ENCODE measurements at regions not wholly inside any gene's neighbourhood (a gene's known extent, or its start where the extent isn't known, plus 50 kb on each side); places are given as distances from the start of the nearest gene placed in this dataset.

- Histone ChIP-seq H3K36me3 (ENCODE audit: control insufficient read depth, insufficient read depth, low read length) (no peaks in the 10 kb centered on the region), H3K27me3 (ENCODE audit: control insufficient read depth, insufficient read depth, low read length) (no peaks in the 10 kb centered on the region), H3K4me3 (ENCODE audit: low read depth, low read length) (no peak overlapping the region)
- DNase-seq (ENCODE audit: low read depth): no peak
- TF ChIP-seq CTCF (IDR thresholded peaks at IDR 0.05; ENCODE audit: insufficient read depth, low read length, poor library complexity, severe bottlenecking): no peak
These were observed 91.7 kb upstream of the MBOAT2 start for GRCh38 chr2:9095226-9095625.

- DNase-seq (ENCODE audit: low read depth): no peak
- Histone ChIP-seq H3K27me3 (ENCODE audit: control insufficient read depth, insufficient read depth, low read length) (no peaks in the 10 kb centered on the region), H3K36me3 (ENCODE audit: control insufficient read depth, insufficient read depth, low read length) (no peaks in the 10 kb centered on the region), H3K4me3 (ENCODE audit: low read depth, low read length) (no peak overlapping the region)
- TF ChIP-seq CTCF (IDR thresholded peaks at IDR 0.05; ENCODE audit: insufficient read depth, low read length, poor library complexity, severe bottlenecking): no peak
These were observed 90.6 kb upstream of the MBOAT2 start for GRCh38 chr2:9094117-9094516.

- DNase-seq (ENCODE audit: low read depth): no peak
- no peak overlapping the region for H3K4me3 ChIP-seq (ENCODE audit: low read depth, low read length)
- H3K27me3 ChIP-seq (ENCODE audit: control insufficient read depth, insufficient read depth, low read length): no peaks in the 10 kb centered on the region
- TF ChIP-seq CTCF (IDR thresholded peaks at IDR 0.05; ENCODE audit: insufficient read depth, low read length, poor library complexity, severe bottlenecking): no peak
- no peaks in the 10 kb centered on the region for H3K36me3 ChIP-seq (ENCODE audit: control insufficient read depth, insufficient read depth, low read length)
These were observed 89.8 kb upstream of the MBOAT2 start for GRCh38 chr2:9093324-9093723.

- H3K4me3 ChIP-seq (ENCODE audit: low read depth, low read length): no peak overlapping the region
- no peaks in the 10 kb centered on the region for H3K36me3 ChIP-seq (ENCODE audit: control insufficient read depth, insufficient read depth, low read length)
- no peak for DNase-seq (ENCODE audit: low read depth)
- TF ChIP-seq CTCF (IDR thresholded peaks at IDR 0.05; ENCODE audit: insufficient read depth, low read length, poor library complexity, severe bottlenecking): no peak
- H3K27me3 ChIP-seq (ENCODE audit: control insufficient read depth, insufficient read depth, low read length): no peaks in the 10 kb centered on the region
These were observed 89.1 kb upstream of the MBOAT2 start for GRCh38 chr2:9092383-9093282.

- DNase-seq (ENCODE audit: low read depth): no peak
- Histone ChIP-seq H3K36me3 (ENCODE audit: control insufficient read depth, insufficient read depth, low read length) (no peaks in the 10 kb centered on the region), H3K27me3 (ENCODE audit: control insufficient read depth, insufficient read depth, low read length) (no peaks in the 10 kb centered on the region), H3K4me3 (ENCODE audit: low read depth, low read length) (no peak overlapping the region)
- TF ChIP-seq CTCF (IDR thresholded peaks at IDR 0.05; ENCODE audit: insufficient read depth, low read length, poor library complexity, severe bottlenecking): no peak
These were observed 88.3 kb upstream of the MBOAT2 start for GRCh38 chr2:9091811-9092210.

GRCh38 chr2:9089831-9090230 lies 86.3 kb upstream of the MBOAT2 start:
- Histone ChIP-seq H3K27me3 (ENCODE audit: control insufficient read depth, insufficient read depth, low read length) (no peaks in the 10 kb centered on the region), H3K36me3 (ENCODE audit: control insufficient read depth, insufficient read depth, low read length) (no peaks in the 10 kb centered on the region), H3K4me3 (ENCODE audit: low read depth, low read length) (no peak overlapping the region)
- no peak for TF ChIP-seq CTCF (IDR thresholded peaks at IDR 0.05; ENCODE audit: insufficient read depth, low read length, poor library complexity, severe bottlenecking)
- no peak for DNase-seq (ENCODE audit: low read depth)

All from kidney epithelial cell (primary cell).